ENCODE measurements at regions not wholly inside any gene's neighbourhood (a gene's known extent, or its start where the extent isn't known, plus 50 kb on each side); places are given as distances from the start of the nearest gene placed in this dataset.

GRCh38 chr3:35523074-35523473, 116.3 kb upstream of the ARPP21 start:
- Histone ChIP-seq H3K27ac (no peak overlapping the region), H3K4me3 (no peak overlapping the region)
- no peak for DNase-seq (ENCODE audit: low spot score)
- no peak for TF ChIP-seq CTCF (IDR thresholded peaks at IDR 0.05)

GRCh38 chr3:35523838-35524237, 115.5 kb upstream of the ARPP21 start:
- TF ChIP-seq CTCF (IDR thresholded peaks at IDR 0.05), result no peak
- Histone ChIP-seq H3K4me3 (no peak overlapping the region), H3K27ac (no peak overlapping the region)
- no peak for DNase-seq (ENCODE audit: low spot score)

DNA sequence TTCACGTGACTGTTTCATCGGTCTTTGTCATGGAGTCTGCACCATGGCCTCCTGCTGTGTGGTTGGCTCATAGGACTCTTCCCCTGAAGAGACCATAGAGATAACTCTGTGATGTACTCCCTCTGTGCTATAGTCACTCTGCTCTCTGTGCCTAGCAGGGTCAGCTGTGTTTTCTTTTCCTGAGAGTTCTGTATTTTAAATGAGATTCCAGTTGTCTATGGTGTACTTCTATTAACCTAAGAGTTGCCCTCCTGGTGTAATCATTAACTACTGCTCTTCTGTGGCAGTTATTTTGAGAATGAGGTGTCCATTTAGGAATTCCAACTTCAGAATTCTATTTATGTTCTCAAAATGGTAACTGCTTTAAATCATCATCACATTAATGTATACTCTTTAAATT, 114.5 kb upstream of the ARPP21 start:
- Histone ChIP-seq H3K4me3 (no peak overlapping the region), H3K27ac (no peak overlapping the region)
- DNase-seq (ENCODE audit: low spot score), result no peak
- no peak for TF ChIP-seq CTCF (IDR thresholded peaks at IDR 0.05)

DNA sequence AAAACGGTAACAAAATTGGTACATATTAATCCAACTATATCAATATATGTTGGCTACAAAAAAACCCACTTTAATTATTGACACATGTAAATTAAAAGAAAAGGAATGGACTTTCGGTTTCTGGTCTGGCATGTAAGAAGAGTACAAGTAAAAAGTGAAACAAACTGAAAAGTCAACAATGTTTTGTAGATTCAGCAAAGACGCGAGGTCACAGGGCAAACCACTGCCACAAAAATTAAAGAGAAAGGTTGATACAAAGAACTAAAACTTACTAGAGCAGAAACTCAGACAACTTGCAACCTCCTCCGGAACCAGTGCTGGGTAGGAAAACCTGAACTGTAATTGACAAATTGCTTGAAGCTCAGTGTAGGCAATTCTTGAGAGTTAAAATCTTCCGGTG, 110.6 kb upstream of the ARPP21 start:
- Histone ChIP-seq H3K4me3 (no peak overlapping the region), H3K27ac (no peak overlapping the region)
- DNase-seq (ENCODE audit: low spot score), result no peak
- no peak for TF ChIP-seq CTCF (IDR thresholded peaks at IDR 0.05)

- no peak for DNase-seq (ENCODE audit: low spot score)
- Histone ChIP-seq H3K27ac (no peak overlapping the region), H3K4me3 (no peak overlapping the region)
- no peak for TF ChIP-seq CTCF (IDR thresholded peaks at IDR 0.05)
Measured at GRCh38 chr3:35529337-35529736, 110.0 kb upstream of the ARPP21 start.

DNA sequence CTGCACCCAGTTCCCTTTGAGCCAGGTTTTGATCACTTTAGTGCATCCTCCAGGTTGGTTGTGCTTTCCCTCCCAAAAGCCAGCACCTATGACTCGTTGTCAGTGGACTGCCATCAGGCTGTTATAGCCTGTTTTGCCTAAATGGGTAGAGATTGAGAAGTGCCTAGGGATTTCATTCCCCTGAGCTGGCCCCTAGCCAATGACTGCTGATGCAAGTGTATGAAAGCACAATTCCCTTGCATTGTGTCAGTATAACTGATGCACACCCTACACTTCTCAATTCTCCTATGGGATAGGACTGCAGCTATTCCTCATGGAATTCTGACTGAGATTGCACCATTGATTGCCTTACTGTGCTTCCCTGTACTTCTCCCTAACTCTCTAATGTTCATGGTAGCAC, 102.1 kb upstream of the ARPP21 start:
- H3K4me3 ChIP-seq, result no peak overlapping the region

DNA sequence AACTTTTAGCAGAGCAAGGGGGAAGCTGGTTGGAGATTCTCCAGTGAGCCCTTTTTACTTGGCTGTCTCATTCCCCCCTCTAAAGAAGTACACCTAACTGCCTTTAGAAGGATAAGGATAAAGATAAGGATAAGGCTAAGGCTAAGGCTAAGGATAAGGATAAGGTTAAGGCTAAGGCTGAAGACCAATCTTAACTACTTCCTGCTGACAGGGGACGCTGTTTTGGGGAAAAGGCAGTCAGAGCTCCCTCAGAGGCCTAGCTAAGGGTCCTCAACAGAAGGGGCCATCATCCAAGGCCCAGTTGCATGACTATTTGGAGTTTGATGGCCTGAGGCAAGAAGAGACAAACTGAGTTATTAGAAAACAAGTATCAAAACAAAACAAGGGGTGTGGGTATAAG, 94.3 kb upstream of the ARPP21 start:
- no peak for TF ChIP-seq CTCF (IDR thresholded peaks at IDR 0.05)
- H3K4me3 ChIP-seq, result no peak overlapping the region
- no peak for DNase-seq (ENCODE audit: low spot score)
- no peak overlapping the region for H3K27ac ChIP-seq

More for the DNA sequence above, 102.1 kb upstream of the ARPP21 start:
- no peak overlapping the region for H3K27ac ChIP-seq
- TF ChIP-seq CTCF (IDR thresholded peaks at IDR 0.05), result no peak
- no peak for DNase-seq (ENCODE audit: low spot score)
